ENCODE measurements at regions not wholly inside any gene's neighbourhood (a gene's known extent, or its start where the extent isn't known, plus 50 kb on each side); places are given as distances from the start of the nearest gene placed in this dataset.

DNA sequence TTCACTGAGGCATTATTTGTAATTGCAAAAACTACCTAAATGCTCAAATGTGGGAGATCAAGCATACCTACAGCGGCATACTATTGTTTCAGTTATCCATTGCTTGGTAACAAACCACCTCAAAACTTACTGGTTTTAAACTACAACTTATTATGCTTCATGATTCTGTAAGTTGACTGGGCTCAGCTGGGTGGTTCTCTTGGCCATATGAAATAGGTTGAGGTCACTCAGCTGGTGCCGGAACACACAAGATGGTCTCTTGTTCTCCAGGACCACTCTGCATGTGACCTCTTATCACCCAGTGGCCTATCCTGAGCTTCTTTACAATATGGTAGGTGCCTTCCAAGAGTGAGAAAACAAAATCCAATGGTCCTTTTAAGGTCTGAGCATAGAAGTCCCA, 195.4 kb upstream of the FGGY start:
- no peaks in the 10 kb centered on the region for H3K36me3 ChIP-seq (ENCODE audit: control insufficient read depth, insufficient read depth, low read length)
- no peak for DNase-seq
- H3K27ac ChIP-seq (ENCODE audit: insufficient read depth, low read length, poor library complexity, severe bottlenecking), result no peak overlapping the region
- H3K4me1 ChIP-seq (ENCODE audit: control insufficient read depth, insufficient read depth, low read length, poor library complexity, severe bottlenecking), result no peaks in the 10 kb centered on the region
- H3K9me3 ChIP-seq (ENCODE audit: control insufficient read depth, low read length), result no peaks in the 10 kb centered on the region
- H3K4me3 ChIP-seq (ENCODE audit: insufficient read depth, low read depth, low read length, poor library complexity, severe bottlenecking), result no peak overlapping the region
- no peaks in the 10 kb centered on the region for H3K27me3 ChIP-seq (replicated peaks; ENCODE audit: control insufficient read depth, insufficient read depth, low read length, poor library complexity, severe bottlenecking)

DNA sequence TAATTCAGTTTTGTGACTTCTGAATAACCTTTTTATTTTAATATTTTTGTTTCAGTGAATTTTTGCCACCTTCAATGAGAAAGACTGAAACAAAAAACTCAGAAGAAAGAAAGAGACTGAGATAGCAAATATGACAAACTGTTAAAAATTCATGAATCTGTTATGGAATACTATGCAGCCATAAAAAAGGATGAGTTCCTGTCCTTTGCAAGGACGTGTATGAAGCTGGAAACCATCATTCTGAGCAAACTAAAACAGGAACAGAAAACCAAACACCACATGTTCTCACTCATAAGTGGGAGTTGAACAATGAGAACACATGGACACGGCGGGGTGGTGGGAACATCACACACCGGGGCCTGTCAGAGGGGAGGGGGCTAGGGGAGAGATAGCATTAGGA, 193.4 kb upstream of the FGGY start:
- no peaks in the 10 kb centered on the region for H3K9me3 ChIP-seq (ENCODE audit: control insufficient read depth, low read length)
- DNase-seq, result no peak
- no peaks in the 10 kb centered on the region for H3K4me1 ChIP-seq (ENCODE audit: control insufficient read depth, insufficient read depth, low read length, poor library complexity, severe bottlenecking)
- no peak overlapping the region for H3K27ac ChIP-seq (ENCODE audit: insufficient read depth, low read length, poor library complexity, severe bottlenecking)
- no peaks in the 10 kb centered on the region for H3K36me3 ChIP-seq (ENCODE audit: control insufficient read depth, insufficient read depth, low read length)
- no peak overlapping the region for H3K4me3 ChIP-seq (ENCODE audit: insufficient read depth, low read depth, low read length, poor library complexity, severe bottlenecking)
- H3K27me3 ChIP-seq (replicated peaks; ENCODE audit: control insufficient read depth, insufficient read depth, low read length, poor library complexity, severe bottlenecking), result no peaks in the 10 kb centered on the region

DNA sequence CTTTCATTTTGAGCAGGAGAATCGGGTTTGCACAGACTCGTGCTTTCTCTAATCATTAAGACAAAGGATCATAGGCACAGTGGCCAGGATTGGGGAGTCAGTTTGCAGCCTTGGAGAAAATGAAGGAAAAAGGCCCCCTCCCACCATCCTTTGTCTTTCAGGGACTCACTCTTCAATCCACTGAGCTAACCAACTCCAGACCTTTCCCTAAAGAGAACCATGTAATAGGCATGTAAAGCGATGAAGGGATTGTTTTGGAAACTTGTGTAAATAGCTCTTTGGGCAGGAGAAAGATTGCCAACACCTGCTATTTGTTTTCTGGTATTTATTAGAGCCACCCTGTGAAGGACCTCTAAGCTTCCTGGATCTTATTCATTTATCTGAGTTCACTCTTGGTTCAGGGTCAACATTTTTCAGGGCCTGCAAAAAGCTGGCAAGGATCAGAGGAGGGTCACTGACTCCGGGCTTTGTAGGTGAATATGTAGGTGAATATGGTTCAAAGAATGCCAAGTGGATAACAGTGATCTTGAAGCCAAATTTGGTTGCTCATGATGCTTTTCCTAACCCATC, 192.6 kb upstream of the FGGY start:
- no peak overlapping the region for H3K4me3 ChIP-seq (ENCODE audit: insufficient read depth, low read depth, low read length, poor library complexity, severe bottlenecking)
- no peak overlapping the region for H3K27ac ChIP-seq (ENCODE audit: insufficient read depth, low read length, poor library complexity, severe bottlenecking)
- H3K36me3 ChIP-seq (ENCODE audit: control insufficient read depth, insufficient read depth, low read length), result no peaks in the 10 kb centered on the region
- no peaks in the 10 kb centered on the region for H3K27me3 ChIP-seq (replicated peaks; ENCODE audit: control insufficient read depth, insufficient read depth, low read length, poor library complexity, severe bottlenecking)
- no peak for DNase-seq
- H3K9me3 ChIP-seq (ENCODE audit: control insufficient read depth, low read length), result no peaks in the 10 kb centered on the region
- no peaks in the 10 kb centered on the region for H3K4me1 ChIP-seq (ENCODE audit: control insufficient read depth, insufficient read depth, low read length, poor library complexity, severe bottlenecking)

DNA sequence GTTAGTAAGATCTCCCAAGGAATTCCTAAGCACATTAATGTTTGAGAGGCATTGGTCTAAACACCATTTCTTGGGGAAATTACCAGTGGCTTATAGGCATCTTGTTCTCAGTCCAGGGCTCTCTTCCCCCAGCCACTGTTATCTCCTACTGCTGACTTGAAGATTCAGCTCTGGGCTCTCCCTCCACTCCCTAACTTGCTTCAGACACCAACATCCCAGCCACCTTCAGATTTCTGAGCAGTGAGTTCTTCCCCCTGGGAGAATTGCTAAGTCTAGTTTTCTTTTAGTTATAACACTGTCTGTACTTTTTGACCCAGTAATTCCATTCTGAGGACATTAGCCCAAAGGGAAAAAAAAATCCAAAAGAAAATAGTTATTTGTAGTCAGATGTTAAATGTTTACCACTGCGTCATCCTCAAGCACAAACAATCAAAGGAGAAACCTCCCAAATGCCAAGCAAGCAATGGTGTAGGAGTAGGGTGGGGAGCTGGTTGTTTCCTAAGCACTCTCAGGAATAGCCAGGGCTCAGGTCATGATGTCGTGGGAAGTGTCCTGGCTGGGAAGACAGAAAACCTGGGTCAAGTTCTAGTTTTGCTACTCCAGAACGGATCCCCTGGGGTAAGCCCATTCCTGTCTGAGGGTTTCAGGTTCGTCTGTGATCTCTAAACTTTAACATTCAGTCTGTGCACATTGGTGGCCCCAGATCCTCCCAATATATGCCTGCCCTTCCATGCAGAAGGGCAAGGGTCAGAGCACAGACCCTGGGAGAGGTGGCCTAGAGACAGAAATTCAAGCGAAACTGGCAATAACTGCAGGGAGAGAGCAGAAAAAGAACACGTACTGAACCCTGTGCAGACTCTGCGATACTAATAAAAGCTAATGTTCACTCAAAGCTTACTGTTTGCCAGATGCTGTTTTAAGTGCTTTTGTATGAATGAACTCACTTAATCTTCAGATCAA, 191.1 kb upstream of the FGGY start:
- H3K27me3 ChIP-seq (replicated peaks; ENCODE audit: control insufficient read depth, insufficient read depth, low read length, poor library complexity, severe bottlenecking), result no peaks in the 10 kb centered on the region
- H3K4me1 ChIP-seq (ENCODE audit: control insufficient read depth, insufficient read depth, low read length, poor library complexity, severe bottlenecking), result no peaks in the 10 kb centered on the region
- no peak overlapping the region for H3K4me3 ChIP-seq (ENCODE audit: insufficient read depth, low read depth, low read length, poor library complexity, severe bottlenecking)
- H3K27ac ChIP-seq (ENCODE audit: insufficient read depth, low read length, poor library complexity, severe bottlenecking), result no peak overlapping the region
- DNase-seq, result no peak
- H3K9me3 ChIP-seq (ENCODE audit: control insufficient read depth, low read length), result no peaks in the 10 kb centered on the region
- no peaks in the 10 kb centered on the region for H3K36me3 ChIP-seq (ENCODE audit: control insufficient read depth, insufficient read depth, low read length)

DNA sequence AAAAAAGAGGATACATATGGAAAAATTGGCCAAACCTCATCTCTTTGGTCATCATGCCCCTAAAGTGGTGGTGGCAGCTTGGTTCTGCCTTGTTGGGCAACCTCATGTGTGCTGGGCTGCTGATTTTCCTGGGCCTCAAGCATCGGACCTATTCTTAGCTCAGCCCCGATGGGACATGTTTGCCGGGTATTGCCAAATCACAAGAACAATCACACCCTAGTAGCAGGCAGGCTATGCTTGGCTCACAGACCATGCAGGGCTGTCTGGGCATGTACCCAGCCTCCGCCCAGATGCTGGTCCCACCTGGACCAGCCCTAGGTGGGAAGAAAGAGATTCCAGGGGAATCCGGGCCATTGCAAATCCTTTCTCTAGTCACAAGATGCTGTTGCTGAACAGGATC, 189.4 kb upstream of the FGGY start:
- H3K27ac ChIP-seq (ENCODE audit: insufficient read depth, low read length, poor library complexity, severe bottlenecking), result no peak overlapping the region
- no peaks in the 10 kb centered on the region for H3K36me3 ChIP-seq (ENCODE audit: control insufficient read depth, insufficient read depth, low read length)
- DNase-seq, result no peak
- no peaks in the 10 kb centered on the region for H3K4me1 ChIP-seq (ENCODE audit: control insufficient read depth, insufficient read depth, low read length, poor library complexity, severe bottlenecking)
- H3K27me3 ChIP-seq (replicated peaks; ENCODE audit: control insufficient read depth, insufficient read depth, low read length, poor library complexity, severe bottlenecking), result no peaks in the 10 kb centered on the region
- H3K9me3 ChIP-seq (ENCODE audit: control insufficient read depth, low read length), result no peaks in the 10 kb centered on the region
- H3K4me3 ChIP-seq (ENCODE audit: insufficient read depth, low read depth, low read length, poor library complexity, severe bottlenecking), result no peak overlapping the region

DNA sequence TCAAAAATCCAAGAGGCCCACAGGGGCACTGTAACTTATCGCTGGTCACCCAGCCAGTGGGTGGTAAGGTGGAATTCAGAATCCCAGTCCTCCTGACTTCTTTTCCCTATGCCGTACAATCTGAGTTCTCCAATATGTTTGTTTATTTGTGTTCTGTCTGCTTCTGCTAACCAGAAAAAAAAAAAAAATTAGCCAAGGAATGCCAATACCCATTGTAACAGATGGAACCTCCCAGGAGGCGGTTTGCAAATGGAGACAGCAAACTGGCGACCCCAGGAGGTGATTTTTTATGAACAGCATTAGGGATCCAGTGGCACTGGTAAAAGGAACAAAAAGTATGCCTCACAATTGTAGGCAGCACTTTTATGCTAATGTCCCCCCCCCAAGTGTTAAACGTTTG, 189.0 kb upstream of the FGGY start:
- no peaks in the 10 kb centered on the region for H3K36me3 ChIP-seq (ENCODE audit: control insufficient read depth, insufficient read depth, low read length)
- DNase-seq, result no peak
- no peaks in the 10 kb centered on the region for H3K9me3 ChIP-seq (ENCODE audit: control insufficient read depth, low read length)
- H3K4me3 ChIP-seq (ENCODE audit: insufficient read depth, low read depth, low read length, poor library complexity, severe bottlenecking), result no peak overlapping the region
- no peaks in the 10 kb centered on the region for H3K27me3 ChIP-seq (replicated peaks; ENCODE audit: control insufficient read depth, insufficient read depth, low read length, poor library complexity, severe bottlenecking)
- H3K4me1 ChIP-seq (ENCODE audit: control insufficient read depth, insufficient read depth, low read length, poor library complexity, severe bottlenecking), result no peaks in the 10 kb centered on the region
- H3K27ac ChIP-seq (ENCODE audit: insufficient read depth, low read length, poor library complexity, severe bottlenecking), result no peak overlapping the region

DNA sequence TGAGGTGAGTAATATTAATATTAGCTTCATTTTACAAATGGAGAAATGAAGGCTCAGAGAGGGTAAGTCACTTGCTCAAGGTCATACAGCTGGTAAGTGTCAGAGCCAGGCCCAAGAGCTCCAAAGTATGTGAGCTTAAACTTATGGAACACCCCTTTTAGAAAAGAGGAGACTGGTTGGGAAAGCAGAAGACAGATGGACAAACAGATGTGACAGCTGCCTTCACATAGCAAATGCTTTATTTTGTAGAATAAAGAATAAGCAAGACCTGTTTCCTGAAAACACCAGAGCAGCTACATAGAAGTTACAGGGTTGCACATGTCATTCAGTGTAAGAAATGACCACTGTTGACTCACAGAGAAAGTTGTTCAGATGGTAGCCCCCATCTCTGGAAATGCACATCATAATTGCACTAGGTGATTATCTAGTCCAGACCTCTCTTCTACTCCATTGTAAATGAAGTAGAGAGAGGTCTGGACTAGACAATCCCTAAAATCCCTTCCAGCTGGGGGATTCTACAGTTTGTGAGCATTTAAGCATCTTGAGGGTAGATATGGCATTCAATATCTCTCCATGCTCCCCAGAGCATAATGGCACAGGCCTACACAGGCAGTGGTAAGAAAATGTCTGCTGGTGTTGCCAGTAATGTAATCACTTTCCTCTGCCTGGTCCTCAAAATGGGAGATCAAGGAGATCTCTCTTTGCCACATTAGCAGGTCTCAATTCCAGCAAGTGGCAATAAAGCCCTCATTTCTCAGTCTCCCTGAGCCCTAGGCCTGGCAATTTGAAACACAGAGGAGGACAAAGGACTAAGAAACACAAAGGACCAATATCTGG, 188.2 kb upstream of the FGGY start:
- Histone ChIP-seq H3K4me3 (ENCODE audit: insufficient read depth, low read depth, low read length, poor library complexity, severe bottlenecking) (no peak overlapping the region), H3K9me3 (ENCODE audit: control insufficient read depth, low read length) (no peaks in the 10 kb centered on the region), H3K4me1 (ENCODE audit: control insufficient read depth, insufficient read depth, low read length, poor library complexity, severe bottlenecking) (no peaks in the 10 kb centered on the region), H3K36me3 (ENCODE audit: control insufficient read depth, insufficient read depth, low read length) (no peaks in the 10 kb centered on the region), H3K27me3 (replicated peaks; ENCODE audit: control insufficient read depth, insufficient read depth, low read length, poor library complexity, severe bottlenecking) (no peaks in the 10 kb centered on the region), H3K27ac (ENCODE audit: insufficient read depth, low read length, poor library complexity, severe bottlenecking) (no peak overlapping the region)
- DNase-seq, result no peak

DNA sequence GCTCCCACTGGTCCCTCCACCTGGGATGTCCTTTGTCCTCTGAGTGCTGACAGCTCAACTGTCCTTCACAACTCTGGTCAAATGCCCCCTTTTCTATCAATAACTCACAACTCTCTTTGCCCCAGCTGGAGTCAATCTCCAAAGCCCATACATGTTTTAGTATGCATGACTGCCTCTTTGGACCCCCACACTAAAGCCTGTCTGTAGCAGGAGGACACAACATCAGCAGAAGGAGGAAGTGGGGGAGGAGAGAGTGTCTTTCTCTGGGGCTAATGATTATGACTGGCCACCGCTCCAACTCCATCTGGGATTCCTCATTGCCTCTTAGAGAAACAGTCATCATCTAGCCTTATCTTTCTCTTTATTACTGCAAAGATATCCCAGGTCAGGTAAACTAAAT, 186.6 kb upstream of the FGGY start:
- no peak overlapping the region for H3K4me3 ChIP-seq (ENCODE audit: insufficient read depth, low read depth, low read length, poor library complexity, severe bottlenecking)
- no peak overlapping the region for H3K27ac ChIP-seq (ENCODE audit: insufficient read depth, low read length, poor library complexity, severe bottlenecking)
- no peaks in the 10 kb centered on the region for H3K27me3 ChIP-seq (replicated peaks; ENCODE audit: control insufficient read depth, insufficient read depth, low read length, poor library complexity, severe bottlenecking)
- H3K9me3 ChIP-seq (ENCODE audit: control insufficient read depth, low read length), result no peaks in the 10 kb centered on the region
- no peaks in the 10 kb centered on the region for H3K36me3 ChIP-seq (ENCODE audit: control insufficient read depth, insufficient read depth, low read length)
- no peaks in the 10 kb centered on the region for H3K4me1 ChIP-seq (ENCODE audit: control insufficient read depth, insufficient read depth, low read length, poor library complexity, severe bottlenecking)
- DNase-seq, result no peak

DNA sequence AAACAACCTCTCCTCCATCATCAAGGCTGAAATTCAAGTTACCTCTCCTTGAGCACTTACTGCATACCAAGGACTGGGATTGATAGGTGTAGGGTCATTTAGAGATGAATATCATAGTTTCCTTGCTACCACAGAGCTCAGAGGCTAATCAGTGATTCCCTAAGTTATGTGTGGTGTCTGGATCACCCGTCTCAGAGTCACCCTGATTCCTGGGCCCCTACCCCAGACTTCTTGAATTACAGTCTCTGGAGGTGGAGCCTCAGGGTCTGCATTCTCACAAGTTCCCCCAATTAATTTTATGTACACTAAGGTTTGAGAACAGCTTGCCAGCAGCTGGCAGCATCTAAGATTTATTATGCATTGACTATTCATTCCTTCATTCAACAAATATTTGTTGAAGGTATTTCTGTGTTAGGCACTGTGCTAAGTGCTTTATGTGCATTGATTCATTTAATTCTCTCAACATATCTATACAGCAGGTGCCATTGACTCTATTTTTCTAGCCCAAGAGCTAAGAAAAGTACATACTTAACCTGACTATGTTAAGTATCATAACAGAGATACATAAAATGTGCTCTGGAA, 182.9 kb upstream of the FGGY start:
- Histone ChIP-seq H3K9me3 (ENCODE audit: control insufficient read depth, low read length) (no peaks in the 10 kb centered on the region), H3K27me3 (replicated peaks; ENCODE audit: control insufficient read depth, insufficient read depth, low read length, poor library complexity, severe bottlenecking) (no peaks in the 10 kb centered on the region), H3K4me1 (ENCODE audit: control insufficient read depth, insufficient read depth, low read length, poor library complexity, severe bottlenecking) (no peaks in the 10 kb centered on the region), H3K4me3 (ENCODE audit: insufficient read depth, low read depth, low read length, poor library complexity, severe bottlenecking) (no peak overlapping the region), H3K36me3 (ENCODE audit: control insufficient read depth, insufficient read depth, low read length) (no peaks in the 10 kb centered on the region), H3K27ac (ENCODE audit: insufficient read depth, low read length, poor library complexity, severe bottlenecking) (no peak overlapping the region)
- DNase-seq, result no peak
